Brain pericyte (primary cell): ENCODE measurements at regions not wholly inside any gene's neighbourhood (a gene's known extent, or its start where the extent isn't known, plus 50 kb on each side); places are given as distances from the start of the nearest gene placed in this dataset.
"Not testable (repeated sequence)": the region's sequence is repeated elsewhere in the genome, so short reads cannot be mapped to it uniquely, and the experiment has no call there.

Source experiments
- DNase-seq: peaks from one replicate; pipeline ENCODE4 v3.0.0-alpha.2; 2012; ENCODE audit warnings: low read depth, low spot score

- DNase-seq, result no peak
Observed at GRCh38 chr4:4667622-4668081, 125.8 kb upstream of the STX18 start.

GRCh38 chr4:4666693-4667621 lies 125.1 kb upstream of the STX18 start:
- no peak for DNase-seq

- DNase-seq, result no peak
Observed at GRCh38 chr4:4666187-4666586, 124.3 kb upstream of the STX18 start.

- no peak for DNase-seq
Observed at GRCh38 chr4:4664234-4664633, 122.4 kb upstream of the STX18 start.

GRCh38 chr4:4663028-4663427 lies 121.2 kb upstream of the STX18 start:
- DNase-seq, result no peak

GRCh38 chr4:4662230-4662629 lies 120.4 kb upstream of the STX18 start:
- DNase-seq, result no peak

- DNase-seq, result peak; percentile 44
Observed at GRCh38 chr4:4659871-4660651, 118.2 kb upstream of the STX18 start.

GRCh38 chr4:4658052-4658451 lies 116.2 kb upstream of the STX18 start:
- DNase-seq, result no peak

- DNase-seq, result no peak
Observed at GRCh38 chr4:4656977-4657376, 115.1 kb upstream of the STX18 start.

GRCh38 chr4:4655901-4656300 lies 114.1 kb upstream of the STX18 start:
- no peak for DNase-seq

- DNase-seq, result no peak
Observed at GRCh38 chr4:4655011-4655410, 113.2 kb upstream of the STX18 start.

- no peak for DNase-seq
Observed at GRCh38 chr4:4651811-4652755, 110.2 kb upstream of the STX18 start.

GRCh38 chr4:4647041-4647440 lies 105.2 kb upstream of the STX18 start:
- DNase-seq, result no peak

GRCh38 chr4:4645743-4646142 lies 103.9 kb upstream of the STX18 start:
- DNase-seq, result no peak

GRCh38 chr4:4644277-4644676 lies 102.4 kb upstream of the STX18 start:
- not testable (repeated sequence) for DNase-seq

GRCh38 chr4:4643743-4644142 lies 101.9 kb upstream of the STX18 start:
- DNase-seq, result not testable (repeated sequence)

GRCh38 chr4:4643306-4643705 lies 101.5 kb upstream of the STX18 start:
- no peak for DNase-seq

GRCh38 chr4:4642496-4643000 lies 100.7 kb upstream of the STX18 start:
- no peak for DNase-seq

- no peak for DNase-seq
Observed at GRCh38 chr4:4641661-4642495, 100.0 kb upstream of the STX18 start.

- DNase-seq, result no peak
Observed at GRCh38 chr4:4641254-4641653, 99.4 kb upstream of the STX18 start.
